Fibroblast of upper back skin (primary cell): ENCODE measurements at regions not wholly inside any gene's neighbourhood (a gene's known extent, or its start where the extent isn't known, plus 50 kb on each side); places are given as distances from the start of the nearest gene placed in this dataset.
A peak's percentile ranks its signal among the peaks of the same experiment; 100 is the strongest.

ENCODE experiments used
- DNase-seq: peaks from one replicate; pipeline ENCODE4 v3.0.0-alpha.2; 2013

- no peak for DNase-seq
These were observed 426.6 kb upstream of the ATP11B start for GRCh38 chr3:182366746-182367145.

DNA sequence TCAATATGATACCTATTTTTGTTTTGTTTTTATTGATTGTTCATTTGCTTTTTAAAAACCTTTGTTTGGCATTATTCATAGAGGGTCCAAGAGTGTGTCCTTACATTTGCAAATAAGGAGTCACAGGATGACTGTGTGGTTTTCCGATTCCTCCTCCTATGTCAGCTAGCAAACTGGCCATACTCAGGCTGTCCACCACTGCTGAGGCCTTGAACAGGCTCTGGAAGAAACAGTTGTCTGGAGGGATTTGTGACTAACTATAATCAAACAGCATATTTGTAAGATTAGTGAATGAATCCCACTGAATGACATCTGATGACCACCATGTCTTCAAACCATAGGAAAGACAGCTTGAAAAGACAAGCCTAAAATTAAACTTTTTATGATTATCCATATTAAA lies 423.4 kb upstream of the ATP11B start:
- no peak for DNase-seq

DNA sequence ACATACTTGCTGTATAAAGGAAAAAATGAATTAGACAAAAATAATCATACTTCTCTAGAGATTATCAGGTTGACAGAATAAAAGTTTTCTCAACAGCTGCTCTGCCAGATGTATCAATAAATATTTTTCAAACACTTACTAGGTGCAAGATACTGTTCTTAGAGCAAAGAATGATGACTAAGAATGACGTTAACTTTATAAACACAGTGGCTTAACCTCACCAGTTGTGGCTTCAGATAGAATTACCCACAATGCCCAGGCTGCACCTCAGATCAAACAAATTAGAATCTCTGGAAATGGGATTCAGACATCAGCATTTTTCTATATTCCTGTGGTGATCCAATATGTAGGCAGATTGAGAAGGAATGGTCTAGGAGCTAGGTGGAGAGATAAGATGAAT lies 422.4 kb upstream of the ATP11B start:
- DNase-seq: peak; percentile 32

GRCh38 chr3:182375916-182376315 lies 417.4 kb upstream of the ATP11B start:
- DNase-seq: no peak

GRCh38 chr3:182382112-182382857 lies 411.0 kb upstream of the ATP11B start:
- no peak for DNase-seq

DNA sequence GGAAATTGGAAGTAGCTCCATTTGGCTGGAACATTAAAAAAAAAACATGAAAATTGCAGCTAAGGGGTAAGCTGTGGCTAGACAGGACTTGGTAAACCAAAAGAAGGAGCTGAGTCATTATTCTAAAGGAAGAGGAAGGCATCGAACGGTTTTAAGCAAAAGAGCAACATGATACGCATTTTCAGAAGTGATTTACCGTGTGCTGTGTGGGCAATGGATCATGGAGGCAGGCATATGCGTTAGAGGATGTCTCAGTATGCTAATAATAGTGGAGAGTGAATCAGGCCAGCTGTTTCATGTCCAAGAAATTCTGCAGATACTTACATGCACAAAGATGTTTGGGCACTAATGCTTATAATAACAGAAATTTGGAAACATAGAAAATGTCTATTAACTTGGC lies 409.1 kb upstream of the ATP11B start:
- peak; percentile 71 for DNase-seq

DNA sequence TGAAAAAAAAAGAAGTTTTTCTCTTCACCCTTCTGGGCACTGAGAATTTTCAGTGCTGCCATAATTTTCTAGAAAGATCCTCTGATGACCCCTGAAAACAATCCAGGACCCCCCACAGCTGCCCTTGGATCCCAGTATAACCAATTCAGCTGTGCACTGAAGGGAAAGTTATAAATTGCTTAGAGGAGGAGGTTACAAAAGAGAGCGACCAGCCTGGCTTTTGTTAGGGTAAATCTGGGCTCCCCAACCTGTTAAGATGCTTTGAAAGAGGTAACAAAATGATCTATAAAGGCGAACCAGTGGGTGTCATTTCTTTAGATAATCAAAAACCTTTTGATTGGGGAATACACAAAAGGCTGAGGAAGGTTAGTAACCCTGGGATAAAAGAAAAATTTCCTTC lies 407.9 kb upstream of the ATP11B start:
- DNase-seq: no peak

- no peak for DNase-seq
These were observed 404.8 kb upstream of the ATP11B start for GRCh38 chr3:182388506-182388905.

DNA sequence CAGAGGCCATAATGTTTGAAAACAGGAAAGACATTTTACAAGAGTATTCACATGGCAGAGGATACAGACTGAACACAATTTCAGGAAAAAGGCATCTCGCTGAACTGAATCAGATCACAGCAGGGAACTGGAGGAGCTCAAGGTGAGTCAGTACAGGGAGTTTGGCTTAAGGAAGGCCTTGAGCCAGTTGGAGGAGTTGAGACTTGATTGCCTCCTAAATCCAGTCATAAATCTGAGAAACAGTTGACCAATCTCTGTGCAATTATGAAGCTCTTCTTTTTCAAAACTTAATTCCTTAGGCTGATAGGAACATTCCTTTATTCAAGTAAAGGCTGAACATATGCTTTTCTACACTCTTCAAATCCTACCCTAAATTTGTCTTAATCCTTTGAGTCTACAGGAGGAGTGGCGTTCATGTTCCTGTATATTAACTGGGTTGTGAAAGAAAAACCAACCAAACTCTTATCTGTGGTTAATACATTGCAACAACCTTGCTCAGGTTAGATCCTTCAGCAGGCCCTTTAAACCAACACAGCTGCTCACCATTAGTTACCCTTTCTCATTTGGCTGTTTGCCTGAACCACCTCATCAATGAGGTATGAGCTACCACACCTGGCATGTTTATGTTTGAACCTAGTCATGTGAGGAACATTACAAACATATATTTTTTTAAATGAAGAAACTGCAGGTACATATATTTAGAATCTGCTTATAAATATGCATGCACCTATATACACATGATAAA lies 404.1 kb upstream of the ATP11B start:
- peak; percentile 14 for DNase-seq

- DNase-seq: no peak
These were observed 402.9 kb upstream of the ATP11B start for GRCh38 chr3:182390421-182390820.

- DNase-seq: no peak
These were observed 400.9 kb upstream of the ATP11B start for GRCh38 chr3:182392182-182392937.

- DNase-seq: no peak
These were observed 400.2 kb upstream of the ATP11B start for GRCh38 chr3:182393151-182393550.

DNA sequence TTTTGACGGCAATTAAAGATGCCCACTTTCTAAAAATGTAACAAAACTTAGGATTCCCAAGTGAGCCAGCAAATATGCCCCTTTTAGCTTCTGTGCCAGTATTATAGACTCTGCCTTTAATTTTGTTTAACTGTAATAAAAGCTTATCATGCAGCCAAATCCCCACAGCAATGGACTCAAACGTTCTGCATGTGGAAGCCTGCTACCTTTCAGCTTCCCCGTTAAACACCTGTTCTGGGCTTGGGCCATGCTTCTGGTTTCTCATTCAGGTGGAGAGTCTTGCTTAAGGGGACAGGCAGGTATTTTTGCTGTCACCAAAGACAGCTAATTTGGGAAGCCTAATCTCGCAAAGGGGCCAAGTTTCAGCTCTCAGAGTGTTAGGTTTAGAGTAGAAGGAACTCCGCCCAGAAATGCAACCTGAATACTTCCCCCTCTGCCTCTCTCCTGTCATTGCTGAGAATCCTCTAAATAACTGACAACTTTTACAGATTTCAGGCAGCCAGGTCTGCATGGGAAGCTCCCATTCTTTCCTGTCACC lies 399.4 kb upstream of the ATP11B start:
- DNase-seq: no peak

GRCh38 chr3:182397164-182397563 lies 396.1 kb upstream of the ATP11B start:
- no peak for DNase-seq

DNA sequence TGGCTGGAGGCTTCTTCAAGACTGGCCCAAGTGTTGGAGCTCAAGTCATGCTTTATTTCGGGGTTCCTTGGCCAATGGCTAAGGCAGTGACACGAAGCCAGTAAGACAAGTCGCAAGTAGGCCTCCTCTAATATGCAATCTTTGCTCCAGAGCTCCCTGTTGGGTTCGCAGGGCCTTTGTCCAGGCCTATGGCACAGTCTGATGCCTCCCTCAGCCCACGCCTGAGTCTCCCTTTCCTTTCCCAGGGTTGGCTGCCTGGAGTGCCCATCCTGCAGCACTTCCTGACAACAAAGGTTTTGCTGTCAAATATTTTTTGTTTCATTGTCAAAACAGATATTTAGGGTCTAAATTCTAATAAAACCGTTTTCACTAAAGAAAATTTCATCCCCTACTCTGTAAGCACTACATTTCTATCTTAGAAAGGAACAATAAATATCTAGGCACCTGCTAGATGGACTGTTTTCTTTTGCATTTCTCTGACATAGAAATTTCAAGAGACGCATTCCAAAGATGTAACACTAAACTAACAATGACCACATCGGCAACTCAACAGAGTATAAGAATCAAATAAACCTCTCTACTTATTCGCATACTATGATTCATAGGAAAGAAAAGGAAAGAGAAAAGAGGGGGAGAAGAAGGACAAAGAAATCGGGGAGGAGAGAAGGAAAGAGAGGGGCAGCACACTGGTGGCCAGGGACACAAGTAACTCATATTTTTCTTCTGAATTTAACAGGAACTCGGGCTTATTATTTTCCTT lies 393.1 kb upstream of the ATP11B start:
- DNase-seq: no peak

- DNase-seq: no peak
These were observed 392.5 kb upstream of the ATP11B start for GRCh38 chr3:182400838-182401237.

DNA sequence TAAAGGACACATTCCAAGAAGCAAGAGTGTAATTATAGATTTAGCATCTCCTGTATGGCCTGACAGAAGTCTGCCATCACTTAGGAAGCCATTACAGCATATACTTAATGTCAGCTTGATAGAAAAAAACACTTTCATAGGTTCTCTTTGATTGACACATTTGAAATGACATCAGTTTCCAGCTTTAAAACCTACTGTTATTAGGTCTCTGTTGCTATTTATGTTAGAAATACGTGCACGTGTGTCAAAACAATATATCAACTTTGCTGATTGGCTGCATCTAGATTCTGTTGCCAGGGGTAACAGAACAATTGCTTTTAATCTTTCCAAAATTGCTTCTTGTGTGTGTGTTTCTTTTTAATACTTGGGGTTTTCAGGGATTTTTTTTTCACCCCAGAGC lies 389.3 kb upstream of the ATP11B start:
- no peak for DNase-seq

DNA sequence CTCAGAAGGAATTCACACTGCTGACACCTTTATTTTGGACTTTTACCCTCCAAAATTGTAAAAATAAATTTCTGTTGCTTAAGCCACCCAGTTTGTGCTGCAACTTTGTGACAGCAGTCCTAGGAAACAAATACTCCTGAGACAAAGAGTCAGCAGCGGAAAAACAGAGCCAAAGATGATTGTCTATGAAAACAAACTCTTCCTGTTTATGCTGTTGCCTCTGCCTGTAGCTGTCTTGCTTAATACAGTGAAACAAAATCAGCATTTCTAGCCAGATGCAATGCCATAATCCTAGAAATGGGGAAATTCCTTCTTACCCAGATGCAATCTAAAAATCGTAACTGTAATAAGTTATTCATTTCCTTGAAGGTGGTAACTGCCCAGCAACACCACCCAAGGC lies 387.5 kb upstream of the ATP11B start:
- no peak for DNase-seq

GRCh38 chr3:182406786-182407185 lies 386.5 kb upstream of the ATP11B start:
- DNase-seq: no peak

DNA sequence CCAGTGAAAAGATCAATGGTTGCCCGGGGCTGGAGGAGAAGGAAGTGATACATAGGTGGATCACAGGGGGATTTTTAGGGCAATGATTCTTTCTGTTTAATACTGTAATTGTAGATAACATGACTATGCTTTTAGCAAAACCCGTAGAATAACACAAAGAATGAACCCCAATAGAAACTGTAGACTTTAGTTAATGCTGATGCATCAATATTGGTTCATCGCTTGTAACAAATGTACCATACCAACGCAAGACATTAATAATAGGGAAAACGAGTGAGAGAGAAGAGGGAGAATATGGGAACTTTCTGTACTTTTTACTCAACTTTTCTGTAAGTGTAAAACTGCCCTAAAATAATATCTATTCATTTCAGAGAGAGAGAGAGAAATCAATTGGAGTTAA lies 383.3 kb upstream of the ATP11B start:
- DNase-seq: no peak

DNA sequence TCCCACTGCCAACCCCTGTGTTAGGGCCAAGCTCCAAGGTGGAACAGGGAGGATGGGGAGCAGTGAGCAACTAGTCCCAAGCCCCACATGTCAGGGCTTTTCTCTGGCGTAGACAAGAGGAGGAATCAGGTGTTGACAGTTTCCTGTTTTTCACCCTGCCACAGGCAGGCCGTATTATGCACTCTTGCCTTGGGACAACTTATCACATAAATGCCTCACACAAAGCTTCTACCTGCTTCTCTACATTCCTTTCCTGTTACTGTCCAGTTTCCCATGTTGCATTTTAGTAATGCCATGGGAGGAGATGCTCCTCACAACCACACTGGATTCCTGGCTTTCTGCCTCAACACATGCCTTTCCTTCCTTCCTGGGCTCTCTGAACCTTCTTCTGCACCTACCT lies 381.2 kb upstream of the ATP11B start:
- DNase-seq: peak; percentile 6

GRCh38 chr3:182413061-182413460 lies 380.2 kb upstream of the ATP11B start:
- DNase-seq: no peak

DNA sequence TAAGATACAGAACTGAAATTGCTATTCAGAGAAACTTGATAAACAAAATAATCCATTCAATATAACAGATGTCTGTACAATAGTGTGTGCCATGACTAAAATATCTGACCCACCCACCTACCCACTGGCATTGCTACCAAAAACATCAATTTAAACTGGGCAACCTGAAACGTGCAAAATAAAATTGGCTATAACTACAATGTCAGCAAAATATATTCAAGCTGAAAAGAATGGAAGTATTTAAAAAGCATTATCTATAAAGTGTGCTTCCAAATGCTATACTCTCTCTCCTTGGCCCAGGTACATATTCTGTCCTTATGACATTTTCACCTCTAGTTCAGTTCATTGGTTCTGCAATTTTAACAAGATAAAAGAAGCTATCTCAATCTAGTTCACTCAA lies 379.6 kb upstream of the ATP11B start:
- no peak for DNase-seq
